GM18505 (cell line): ENCODE measurements at regions not wholly inside any gene's neighbourhood (a gene's known extent, or its start where the extent isn't known, plus 50 kb on each side); places are given as distances from the start of the nearest gene placed in this dataset.

ENCODE experiments used
- ATAC-seq: cut with Tn5 transposase; IDR thresholded peaks from one replicate; pipeline ENCODE4 v1.9.1; 2021; ENCODE audit not compliant: unreplicated experiment
- POLR2A ChIP-seq: IDR thresholded peaks from 4 replicates; pipeline ENCODE4 v1.6.1; 2011; ENCODE audit warnings: borderline replicate concordance; ENCODE audit not compliant: insufficient read depth, insufficient read length; ENCODE audit errors: extremely low read depth

DNA sequence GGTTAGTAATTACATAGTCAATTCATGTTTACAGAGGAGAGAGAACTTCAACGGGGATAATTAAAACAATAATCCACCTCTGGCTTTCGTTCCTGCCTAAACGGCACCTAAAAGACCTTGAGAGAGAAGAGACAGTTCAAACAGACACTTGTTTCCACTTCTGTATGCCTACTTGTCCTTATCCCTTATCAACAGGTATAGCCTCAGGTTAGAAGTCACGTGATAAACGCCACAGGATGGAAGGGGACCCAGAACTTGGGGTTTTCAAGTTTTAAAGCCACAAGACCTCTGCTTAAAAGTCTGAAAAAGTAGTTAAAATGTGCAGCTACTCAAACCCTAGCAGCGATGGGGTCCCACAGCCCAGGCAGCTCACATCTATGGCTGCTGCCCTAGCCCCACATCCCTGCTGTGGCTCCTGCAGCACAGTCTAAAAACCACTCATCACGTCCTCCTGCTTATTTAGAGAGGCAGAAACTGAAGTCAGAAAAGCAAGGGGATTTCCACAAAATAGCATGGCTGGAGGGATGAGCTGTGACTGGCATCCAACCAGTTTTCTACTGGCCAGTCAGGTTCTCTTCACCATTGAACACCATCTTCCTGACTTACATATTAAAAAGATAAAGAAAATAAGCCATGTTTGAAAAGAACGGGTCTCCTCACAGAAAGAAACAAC, 51.2 kb upstream of the SEC16B start:
- TF ChIP-seq POLR2A: no peak
- no peak for ATAC-seq

- TF ChIP-seq POLR2A: no peak
- no peak for ATAC-seq
Measured at GRCh38 chr1:178021950-178022349, 52.1 kb upstream of the SEC16B start.

DNA sequence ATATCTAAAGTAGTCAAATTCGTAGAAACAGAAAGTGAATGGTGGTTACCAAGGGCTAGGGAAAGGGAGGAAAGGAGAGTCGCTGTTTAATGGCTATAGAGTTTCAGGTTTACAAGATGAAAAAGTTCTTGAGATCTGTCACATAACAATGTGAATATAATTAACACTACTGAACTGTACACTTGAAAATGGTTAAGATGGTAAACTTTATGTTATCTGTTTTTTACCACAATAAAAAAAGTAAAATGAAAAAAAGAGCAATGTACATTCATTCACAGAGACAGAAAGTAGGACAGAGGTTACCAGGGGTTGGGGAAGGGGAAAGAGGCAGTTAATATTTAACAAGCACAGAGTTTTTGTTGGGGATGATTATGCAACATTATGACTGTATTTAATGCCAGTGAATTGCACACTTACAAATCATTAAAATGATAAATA, 53.3 kb upstream of the SEC16B start:
- ATAC-seq: no peak
- no peak for TF ChIP-seq POLR2A

DNA sequence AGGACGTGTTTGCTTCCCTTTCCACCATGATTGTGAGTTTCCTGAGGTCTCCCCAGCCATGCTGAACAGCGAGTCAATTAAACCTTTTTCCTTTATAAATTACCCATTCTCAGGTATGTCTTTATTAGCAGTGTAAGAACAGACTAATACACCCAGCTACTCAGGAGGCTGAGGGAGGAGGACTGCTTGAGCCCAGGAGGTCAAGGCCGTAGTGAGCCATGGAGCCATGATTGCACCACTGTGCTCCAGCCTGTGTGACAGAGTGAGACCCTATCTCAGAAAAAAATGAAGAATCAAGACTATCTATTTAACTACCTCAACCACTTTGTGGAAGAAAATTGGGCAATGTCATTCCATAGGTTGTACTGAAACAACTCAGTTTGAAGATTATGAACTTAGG, 54.6 kb upstream of the SEC16B start:
- no peak for ATAC-seq

DNA sequence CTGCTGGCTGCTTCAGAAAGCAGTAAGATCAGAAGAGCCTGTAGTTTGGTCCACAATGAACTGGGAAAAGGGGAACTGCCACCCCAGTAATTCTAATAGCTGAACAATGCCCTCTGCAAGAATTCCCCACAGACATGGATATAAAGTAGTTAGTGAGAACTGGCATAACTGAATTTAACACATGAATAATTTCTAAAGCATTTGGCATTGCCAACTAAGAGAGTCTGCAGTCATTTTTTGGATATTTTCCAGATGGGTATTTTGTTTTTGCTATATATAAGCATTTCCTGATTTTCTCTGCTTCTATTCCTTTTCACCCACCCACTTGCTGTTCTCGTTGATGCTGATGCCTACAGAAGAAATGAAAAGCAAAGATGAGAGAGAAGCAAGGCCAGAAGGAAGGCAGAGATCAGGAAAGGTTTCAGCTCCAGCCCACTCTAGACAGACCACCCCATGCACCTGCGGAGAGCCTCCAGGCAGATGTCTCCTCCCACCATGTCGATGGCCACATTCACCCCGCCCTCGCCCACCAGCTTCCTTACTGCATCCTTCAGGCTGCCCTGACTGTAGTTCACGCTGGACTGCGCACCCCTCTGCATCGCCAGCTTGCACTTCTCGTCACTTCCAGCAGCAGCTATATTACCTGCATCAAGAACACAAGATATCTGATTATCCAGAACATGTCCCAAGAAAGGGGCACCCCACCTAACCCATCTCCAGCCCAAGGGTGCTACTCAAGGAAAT, 55.9 kb upstream of the SEC16B start:
- TF ChIP-seq POLR2A: no peak
- ATAC-seq: no peak

More for the DNA sequence above, 54.6 kb upstream of the SEC16B start:
- no peak for TF ChIP-seq POLR2A

- no peak for TF ChIP-seq POLR2A
- ATAC-seq: no peak
Measured at GRCh38 chr1:178028841-178029481, 59.1 kb upstream of the SEC16B start.

- TF ChIP-seq POLR2A: no peak
Measured at GRCh38 chr1:178030467-178030866, 60.6 kb upstream of the SEC16B start.

DNA sequence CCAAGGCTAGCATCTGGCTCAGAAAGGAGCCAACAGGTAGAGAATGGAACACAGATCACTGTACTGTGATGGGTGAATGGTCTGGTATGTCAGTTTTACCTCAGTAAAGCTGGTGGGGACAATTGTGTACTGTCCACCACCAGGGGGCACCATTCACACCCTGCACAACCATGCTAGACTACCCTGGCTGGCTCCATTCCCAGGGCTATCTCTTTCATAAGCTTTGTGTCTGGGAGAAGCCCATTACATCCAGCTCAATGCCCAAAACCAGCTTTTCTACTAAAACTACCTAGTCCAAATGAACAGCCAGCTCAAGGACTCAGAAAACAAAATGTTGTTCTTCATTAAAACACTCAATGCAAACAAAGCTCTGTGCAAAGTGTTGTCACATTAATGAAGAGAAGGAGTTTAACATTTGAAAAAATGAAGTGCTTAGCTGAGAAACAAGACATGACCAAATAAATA, 62.0 kb upstream of the RASAL2 start:
- peak; percentile 89 for ATAC-seq
- TF ChIP-seq POLR2A: no peak

More at GRCh38 chr1:178030467-178030866, 60.6 kb upstream of the SEC16B start:
- ATAC-seq: no peak

DNA sequence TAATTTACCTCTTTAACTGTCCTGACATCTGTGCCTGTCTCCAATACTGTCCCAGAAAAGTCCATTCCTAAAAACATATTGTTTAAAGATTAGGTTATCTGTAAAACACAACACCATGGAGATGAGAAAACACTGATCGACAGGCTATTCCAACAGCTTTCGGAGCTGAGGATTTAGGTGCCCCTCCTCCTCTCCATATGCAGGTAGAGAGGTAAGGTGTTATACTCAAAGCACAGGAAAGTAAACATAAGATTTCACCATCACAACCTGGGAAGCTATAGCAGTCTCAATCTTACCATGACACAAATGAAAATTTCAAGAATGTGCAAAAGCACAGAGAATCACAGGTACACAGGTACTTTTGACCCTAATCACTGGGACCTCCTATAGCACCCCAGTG, 60.9 kb upstream of the RASAL2 start:
- ATAC-seq: no peak
- TF ChIP-seq POLR2A: no peak

DNA sequence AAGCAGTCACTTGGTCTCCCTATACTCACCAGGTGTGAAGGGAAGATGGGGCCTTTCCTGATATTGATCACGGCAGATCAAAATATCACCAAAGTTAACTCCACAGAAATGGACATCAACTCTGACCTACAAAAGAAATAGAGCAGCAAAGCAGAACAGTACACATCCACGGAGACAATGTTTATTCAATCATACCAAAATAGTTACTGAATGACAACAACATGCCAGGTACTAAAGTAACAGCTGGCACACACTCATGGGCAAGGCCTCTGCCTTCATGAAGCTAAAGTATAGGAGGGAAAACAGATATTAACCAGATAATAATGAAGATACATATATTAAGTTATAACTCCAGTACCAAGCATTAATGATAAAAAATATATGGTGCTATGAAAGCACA, 59.2 kb upstream of the RASAL2 start:
- TF ChIP-seq POLR2A: no peak
- ATAC-seq: no peak

- TF ChIP-seq POLR2A: no peak
- no peak for ATAC-seq
Measured at GRCh38 chr1:178036090-178036489, 57.8 kb upstream of the RASAL2 start.

GRCh38 chr1:178037510-178038253, 56.2 kb upstream of the RASAL2 start:
- no peak for ATAC-seq
- TF ChIP-seq POLR2A: no peak

GRCh38 chr1:178038372-178038771, 55.5 kb upstream of the RASAL2 start:
- ATAC-seq: no peak

More at GRCh38 chr1:178038372-178038771, 55.5 kb upstream of the RASAL2 start:
- TF ChIP-seq POLR2A: no peak
